SH-SY5Y (cell line): ENCODE measurements at regions not wholly inside any gene's neighbourhood (a gene's known extent, or its start where the extent isn't known, plus 50 kb on each side); places are given as distances from the start of the nearest gene placed in this dataset.

ENCODE experiments used
- GATA2 ChIP-seq: IDR thresholded peaks from 2 replicates; pipeline ENCODE4 v1.6.1; 2011; ENCODE audit warnings: mild to moderate bottlenecking, low read depth, low read length
- GATA3 ChIP-seq: IDR thresholded peaks from 2 replicates; pipeline ENCODE4 v1.6.1; 2011; ENCODE audit warnings: low read depth, mild to moderate bottlenecking, low read length, moderate library complexity

DNA sequence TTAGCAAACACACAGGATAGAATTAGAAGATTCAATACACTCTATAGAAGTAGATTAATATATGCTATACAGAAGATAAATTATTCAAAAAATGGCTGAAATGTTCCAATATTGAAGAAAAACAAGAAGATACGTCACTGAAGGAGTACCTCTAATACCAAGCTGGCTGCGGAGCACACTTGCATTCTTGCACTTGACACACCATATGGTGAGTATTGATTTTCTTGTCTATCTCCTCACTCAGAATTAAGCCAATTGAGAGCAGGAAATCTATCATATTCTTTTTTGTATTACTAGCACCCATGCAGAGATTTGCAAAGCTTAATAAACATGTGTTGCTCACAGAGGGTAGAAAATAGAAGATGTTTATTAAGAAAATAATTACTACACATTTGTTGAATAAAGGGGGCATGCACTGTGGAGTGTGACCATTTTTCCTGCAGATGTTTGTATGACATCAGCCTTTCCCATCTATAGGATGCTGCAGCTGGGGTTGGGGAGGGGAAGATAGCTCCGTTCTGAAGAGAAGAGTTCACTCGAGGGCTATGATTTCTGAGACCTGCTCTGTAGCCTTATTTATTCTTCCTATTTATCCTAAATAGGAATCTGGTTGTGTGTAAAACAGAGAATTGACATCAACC, 318.1 kb downstream of the HHIPL2 start:
- no peak for TF ChIP-seq GATA3
- TF ChIP-seq GATA2: no peak

DNA sequence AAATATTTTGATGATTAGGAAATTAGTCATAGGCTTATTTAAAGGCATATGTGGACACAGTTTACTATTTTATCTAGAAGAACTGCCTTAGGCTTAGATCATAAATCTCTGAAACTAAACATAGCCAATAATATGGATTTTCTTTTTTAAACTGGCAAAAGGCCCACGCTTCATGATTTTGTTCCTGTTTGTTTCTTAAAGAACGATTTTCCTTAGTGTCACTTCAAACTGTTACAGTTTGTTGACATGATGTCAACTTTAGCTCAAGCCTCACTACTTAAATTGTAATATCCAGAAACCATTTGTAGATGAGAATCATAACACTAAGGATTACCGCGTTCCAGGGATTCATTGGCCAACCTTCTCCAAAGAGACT, 322.6 kb downstream of the HHIPL2 start:
- TF ChIP-seq GATA2 (no peak), GATA3 (no peak)

DNA sequence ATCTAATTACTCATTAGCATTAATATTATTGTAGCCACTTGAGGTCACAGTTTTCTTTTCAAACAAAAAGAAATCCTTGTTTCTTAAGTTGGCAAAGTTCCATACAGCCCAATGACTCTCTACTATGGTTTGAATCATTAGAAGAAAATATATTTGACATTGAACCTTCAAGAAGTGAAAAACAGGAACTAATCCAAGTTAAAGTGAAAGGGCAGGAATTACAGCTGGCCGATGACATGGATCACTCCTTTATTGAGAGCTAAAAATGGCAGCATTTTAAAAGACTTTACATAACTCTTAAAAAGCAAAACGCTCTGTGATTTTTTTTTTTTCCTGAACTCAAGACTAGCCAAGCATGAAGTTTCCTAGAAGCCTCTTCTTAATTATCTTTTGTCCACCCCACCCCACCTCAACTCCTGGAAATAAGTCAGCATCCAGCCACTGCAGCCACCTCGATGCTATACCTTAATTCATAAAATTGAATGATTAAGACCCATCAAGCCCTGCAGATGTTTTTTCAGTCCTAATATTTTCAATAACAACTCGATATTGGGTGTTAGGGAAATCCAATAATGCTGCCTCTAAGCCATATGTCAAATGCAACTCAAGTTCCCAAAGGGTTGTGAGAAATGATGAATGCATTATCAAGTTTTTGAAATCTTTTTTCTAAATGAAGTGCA, 323.1 kb downstream of the HHIPL2 start:
- no peak for TF ChIP-seq GATA2

DNA sequence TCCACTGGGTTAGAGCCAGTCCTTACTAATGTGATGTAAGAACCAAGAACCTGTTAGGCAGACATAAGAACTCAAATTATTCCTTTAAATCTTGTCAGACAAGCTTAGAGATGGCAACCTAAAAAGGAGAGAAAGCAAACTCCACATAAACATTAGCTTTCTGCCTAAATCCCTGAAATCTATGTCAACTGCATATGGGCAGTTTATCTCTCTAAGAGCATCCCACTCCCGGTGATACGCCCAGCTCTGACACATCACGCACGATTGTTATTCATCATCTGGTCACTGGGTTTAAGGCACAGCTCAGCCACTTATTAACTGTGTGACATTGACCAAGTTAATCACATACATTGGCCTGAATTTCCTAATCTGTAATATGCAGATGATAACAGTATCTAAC, 323.7 kb downstream of the HHIPL2 start:
- TF ChIP-seq GATA2 (no peak), GATA3 (no peak)

DNA sequence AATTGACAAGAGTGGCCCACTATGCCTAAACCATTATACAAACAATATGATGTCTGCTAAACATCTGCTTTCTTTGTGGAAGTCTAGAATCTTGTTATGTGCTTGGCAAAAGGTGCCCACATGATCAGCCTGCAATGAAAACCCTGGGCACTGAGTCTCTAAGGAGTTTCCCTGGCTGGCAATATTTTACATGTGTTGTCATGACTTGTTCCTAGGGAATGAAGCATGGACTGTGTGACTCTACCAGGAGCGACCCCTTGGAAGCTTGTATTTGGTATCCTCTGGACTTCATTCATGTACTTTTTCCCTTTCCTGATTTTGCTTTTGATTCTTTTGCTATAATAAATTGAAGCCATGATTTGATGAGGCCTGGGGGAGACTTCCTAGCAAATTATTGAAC, 324.9 kb downstream of the HHIPL2 start:
- TF ChIP-seq GATA3 (no peak), GATA2 (no peak)

DNA sequence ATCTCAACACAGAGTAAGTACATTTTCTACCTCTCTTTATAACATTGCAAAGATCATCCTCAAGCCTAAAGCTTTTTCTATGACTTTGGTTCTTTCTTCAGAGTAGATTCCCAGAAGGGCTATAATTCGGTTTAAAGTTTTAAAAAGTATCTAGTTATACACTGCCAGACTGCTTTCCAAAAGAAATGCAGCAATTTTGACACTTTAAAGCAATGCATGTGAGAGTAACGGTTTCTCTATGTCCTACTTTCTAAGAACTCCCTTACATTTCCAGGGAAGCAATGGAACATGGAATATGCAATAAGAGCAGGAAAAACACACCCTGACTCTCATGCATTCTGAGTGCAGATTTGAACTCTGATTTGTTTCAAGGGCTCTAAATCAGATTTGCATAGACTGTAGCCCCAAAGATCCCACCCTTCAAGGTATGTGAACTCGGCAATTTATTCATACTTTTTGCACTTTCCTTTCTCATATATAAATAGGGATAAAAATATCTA, 331.6 kb downstream of the HHIPL2 start:
- TF ChIP-seq GATA3: no peak

DNA sequence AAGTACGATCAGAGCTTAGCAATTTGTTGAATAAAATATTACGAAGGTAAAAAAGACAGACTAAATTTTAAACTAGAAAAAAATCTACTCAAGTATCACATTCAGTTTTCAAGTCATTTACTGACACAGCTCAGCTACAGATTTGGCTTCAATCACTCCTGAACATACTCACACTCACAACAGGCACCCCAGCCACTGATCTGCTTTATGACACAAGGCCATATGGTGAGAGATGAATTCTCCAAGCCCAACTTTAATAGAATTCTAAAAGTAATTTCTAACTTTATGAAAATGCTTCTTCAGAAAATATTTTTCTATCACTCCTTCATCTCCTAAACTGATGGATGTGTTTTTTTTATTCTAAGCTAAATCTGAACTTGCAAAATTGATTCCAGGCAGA, 337.1 kb downstream of the HHIPL2 start:
- no peak for TF ChIP-seq GATA2
- TF ChIP-seq GATA3: no peak

DNA sequence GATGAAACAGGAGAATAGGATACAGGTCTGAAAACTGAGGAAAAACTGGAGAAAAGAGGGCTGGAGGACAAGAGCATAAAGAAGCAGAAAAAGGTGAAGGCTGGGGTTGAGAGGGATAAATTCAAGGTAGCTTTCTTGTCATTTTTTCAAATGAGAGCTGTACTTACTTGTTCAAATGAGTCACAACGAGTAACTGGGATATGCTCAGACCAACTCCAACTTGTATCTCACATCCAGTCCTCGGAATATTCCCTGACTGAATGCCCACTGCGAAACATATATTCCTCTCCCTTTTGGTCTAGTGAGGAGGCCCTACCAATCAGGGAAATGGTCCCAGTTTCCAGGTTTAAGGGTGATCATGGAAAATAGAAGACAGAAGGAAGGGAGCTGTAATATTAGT, 343.4 kb downstream of the HHIPL2 start:
- TF ChIP-seq GATA2 (no peak), GATA3 (no peak)

DNA sequence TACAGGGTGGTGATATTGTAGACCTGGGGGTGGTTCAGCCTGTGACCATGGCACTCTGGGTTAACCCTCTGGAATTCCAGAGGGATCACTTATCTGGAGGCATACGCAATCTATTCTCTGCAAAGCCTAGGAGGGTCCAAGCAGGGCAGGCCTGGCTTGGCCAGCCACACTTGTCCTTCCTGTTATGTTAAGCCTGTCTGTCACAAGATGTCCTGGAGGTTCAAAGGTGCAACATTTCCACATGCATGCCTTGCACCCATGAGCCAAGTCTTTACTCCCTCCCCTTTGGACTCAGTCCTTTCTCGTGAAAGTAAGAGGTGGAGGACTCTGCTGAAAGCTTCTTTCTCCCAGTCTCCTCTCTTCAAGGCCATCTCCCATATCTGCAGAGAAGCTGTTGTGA, 345.1 kb downstream of the HHIPL2 start:
- no peak for TF ChIP-seq GATA3
- no peak for TF ChIP-seq GATA2

DNA sequence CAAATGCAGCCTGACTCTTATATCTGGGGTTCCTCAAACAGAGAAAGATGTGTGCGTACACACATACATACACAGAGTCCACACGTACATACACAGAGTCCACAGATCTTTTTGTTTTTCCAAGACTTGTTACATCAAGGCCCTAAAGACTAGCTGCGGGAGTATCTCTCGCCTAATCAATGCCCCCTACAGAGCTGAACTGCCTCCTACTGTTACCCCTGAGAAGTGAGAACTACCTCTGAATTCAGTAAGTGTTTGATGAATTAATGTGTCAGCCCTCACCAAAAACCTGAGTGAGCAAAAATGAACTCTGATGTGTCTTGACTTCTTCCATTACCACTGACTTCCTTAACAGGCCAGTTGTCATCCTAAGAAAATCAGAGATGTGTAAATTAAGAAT, 351.2 kb downstream of the HHIPL2 start:
- TF ChIP-seq GATA2: no peak
- no peak for TF ChIP-seq GATA3

DNA sequence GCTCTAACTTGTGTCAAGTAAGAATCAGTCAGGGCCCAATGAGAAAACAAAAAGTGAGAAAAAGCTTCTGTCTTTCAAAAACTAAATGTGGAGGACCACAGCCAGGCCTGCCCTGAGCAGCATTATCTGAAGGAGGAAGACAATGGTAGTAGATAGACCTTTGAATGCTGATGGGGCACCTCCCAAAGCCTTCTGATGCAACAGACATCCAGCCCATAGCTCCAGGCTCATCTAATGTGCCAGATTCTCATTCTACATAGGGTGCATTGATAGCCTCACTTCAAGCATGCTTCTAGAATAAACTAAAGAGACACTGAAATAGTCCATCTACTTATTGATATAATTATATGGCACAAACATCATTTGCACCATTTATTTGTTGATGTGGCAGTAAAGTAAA, 351.6 kb downstream of the HHIPL2 start:
- TF ChIP-seq GATA2: no peak
- no peak for TF ChIP-seq GATA3

DNA sequence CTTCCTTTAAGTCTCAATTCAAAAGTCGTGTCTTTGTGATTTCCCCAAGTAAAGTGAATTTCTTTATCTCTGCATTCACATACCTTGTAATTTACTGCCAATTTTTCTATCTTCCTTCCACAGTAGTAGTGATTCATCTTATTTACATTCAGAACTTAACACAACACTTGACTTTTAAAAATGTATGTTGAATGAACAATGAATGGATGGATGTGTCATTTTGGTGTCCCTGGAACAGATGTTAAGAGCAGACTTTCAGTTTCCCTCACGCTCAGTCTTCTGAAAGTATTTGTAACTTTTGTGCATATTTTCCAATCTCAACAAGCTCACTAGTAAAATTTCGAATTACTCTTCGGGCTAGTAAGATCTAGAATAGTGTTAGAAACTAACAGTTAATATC, 352.0 kb downstream of the HHIPL2 start:
- no peak for TF ChIP-seq GATA2
- no peak for TF ChIP-seq GATA3

DNA sequence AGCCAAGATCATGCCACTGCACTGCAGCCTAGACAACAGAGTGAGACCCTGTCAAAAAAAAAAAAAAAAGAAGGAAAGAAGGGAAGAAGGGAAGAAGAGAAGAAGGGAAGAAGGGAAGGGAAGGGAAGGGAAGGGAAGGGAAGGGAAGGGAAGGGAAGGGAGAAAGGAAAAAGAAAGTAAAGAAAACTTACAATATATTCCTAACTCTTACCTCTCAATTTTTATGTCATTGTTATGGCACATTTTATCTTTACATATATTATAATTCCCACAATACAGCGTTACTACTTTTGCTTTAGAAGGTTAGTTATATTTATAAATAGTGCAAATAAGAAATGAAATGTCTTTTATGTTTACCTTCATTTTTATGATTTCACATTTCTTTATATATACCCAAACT, 358.7 kb downstream of the HHIPL2 start:
- TF ChIP-seq GATA3: no peak
- no peak for TF ChIP-seq GATA2

DNA sequence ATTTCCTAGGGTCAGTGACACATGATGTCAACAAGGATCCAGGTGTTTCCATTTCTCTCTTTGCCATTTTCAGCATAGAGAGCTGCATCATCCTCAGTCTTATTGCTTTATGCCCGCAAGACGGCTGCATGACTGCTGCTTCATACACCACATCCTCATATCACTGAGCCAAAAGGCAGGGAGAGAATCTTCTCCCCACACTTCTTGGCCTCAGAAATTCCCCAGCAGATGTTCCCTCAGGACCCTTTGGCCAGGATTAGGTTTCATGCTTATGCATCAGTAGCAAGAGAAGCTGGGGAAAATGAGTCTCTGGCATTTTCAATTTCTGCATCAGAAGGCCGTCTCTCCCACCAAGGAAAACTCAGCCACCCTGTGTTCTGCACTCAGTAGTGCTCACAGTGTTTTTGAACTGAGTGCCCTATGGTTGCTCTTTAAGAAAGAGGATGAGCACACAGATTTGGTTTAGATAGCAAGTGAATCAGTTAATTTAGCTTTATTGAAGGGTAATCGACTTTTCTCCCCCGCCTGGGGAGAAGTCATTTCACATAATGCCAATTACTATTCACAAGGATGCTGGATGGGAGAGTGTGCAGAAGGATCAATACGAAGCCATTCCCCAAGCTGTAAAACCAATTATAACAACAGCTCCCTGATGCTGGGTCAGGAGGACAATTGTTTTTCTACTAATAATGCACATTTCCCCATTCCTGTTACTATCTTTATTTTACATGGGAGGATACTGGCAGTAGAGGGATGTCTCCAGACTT, 360.2 kb downstream of the HHIPL2 start:
- TF ChIP-seq GATA3: no peak
- TF ChIP-seq GATA2: no peak

DNA sequence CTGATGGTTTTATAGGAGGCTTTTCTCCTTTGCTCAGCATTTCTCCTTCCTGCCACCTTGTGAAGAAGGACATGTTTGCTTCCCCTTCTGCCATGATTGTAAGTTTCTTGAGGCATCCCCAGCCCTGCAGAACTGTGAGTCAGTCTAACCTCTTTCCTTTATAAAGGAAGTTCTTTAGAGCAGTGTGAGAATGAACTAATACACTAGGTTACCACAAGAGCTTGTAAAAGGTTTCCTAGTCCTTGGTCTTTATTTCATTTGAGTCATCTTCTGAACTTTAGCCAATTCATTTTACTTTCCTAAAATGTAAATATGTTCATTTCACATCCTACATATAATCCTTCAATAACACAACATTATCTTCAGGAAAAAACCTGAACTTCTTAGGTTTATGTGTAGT, 365.3 kb downstream of the HHIPL2 start:
- TF ChIP-seq GATA2 (no peak), GATA3 (no peak)
